ENCODE measurements at regions not wholly inside any gene's neighbourhood (a gene's known extent, or its start where the extent isn't known, plus 50 kb on each side); places are given as distances from the start of the nearest gene placed in this dataset.

GRCh38 chr2:236912326-236913120 lies 173.2 kb upstream of the COPS8 start:
- no peak overlapping the region for H3K4me3 ChIP-seq (replicated peaks; ENCODE audit: low read depth, low read length)
- TF ChIP-seq CTCF (IDR thresholded peaks at IDR 0.05; ENCODE audit: low read depth, low read length, missing control alignments), result no peak
- DNase-seq (ENCODE audit: extremely low read depth, low read depth), result no peak

DNA sequence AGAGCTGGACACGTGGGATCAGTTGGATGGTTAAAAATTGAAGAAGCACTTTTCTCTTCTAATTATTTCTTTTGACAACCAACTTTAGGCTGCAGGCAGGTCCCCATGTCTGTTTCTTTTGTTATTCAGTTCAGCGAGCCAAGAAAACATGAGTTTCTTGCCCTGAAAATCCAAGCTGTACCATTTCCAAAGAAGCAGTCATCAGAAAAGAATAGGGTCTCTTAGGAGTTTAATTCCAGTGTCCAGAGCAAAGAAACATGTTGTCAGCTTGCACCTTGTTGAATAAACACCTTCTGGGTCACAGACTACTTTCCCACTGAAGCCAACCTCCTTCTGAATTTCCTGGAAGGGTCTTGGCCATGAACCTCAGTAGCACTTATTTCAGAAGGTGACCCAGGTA lies 170.5 kb upstream of the COPS8 start:
- TF ChIP-seq CTCF (IDR thresholded peaks at IDR 0.05; ENCODE audit: low read depth, low read length, missing control alignments), result no peak

GRCh38 chr2:236915726-236916125 lies 170.0 kb upstream of the COPS8 start:
- DNase-seq (ENCODE audit: extremely low read depth, low read depth), result no peak
- H3K4me3 ChIP-seq (replicated peaks; ENCODE audit: low read depth, low read length), result no peak overlapping the region
- TF ChIP-seq CTCF (IDR thresholded peaks at IDR 0.05; ENCODE audit: low read depth, low read length, missing control alignments), result no peak

More for the DNA sequence above, 170.5 kb upstream of the COPS8 start:
- no peak for DNase-seq (ENCODE audit: extremely low read depth, low read depth)
- H3K4me3 ChIP-seq (replicated peaks; ENCODE audit: low read depth, low read length), result no peak overlapping the region

DNA sequence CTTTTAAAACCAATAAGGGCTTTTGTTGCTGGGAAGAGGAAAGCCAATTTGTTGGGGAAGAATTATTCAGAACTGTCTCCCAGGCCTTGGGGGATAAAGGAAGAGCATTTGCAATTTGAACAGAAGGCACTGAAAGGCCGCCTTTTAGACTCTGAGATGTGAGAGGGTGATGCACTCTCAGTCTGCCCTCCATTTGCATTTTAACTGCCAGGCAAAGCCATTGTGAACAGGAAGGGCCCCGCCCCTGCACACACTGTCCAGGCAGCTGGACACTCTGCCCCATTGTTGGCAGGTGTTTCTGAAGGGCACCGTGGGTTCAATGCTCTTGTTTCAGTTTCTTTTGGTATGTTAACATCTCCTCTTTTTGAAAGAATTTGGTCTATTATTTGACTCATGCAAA lies 169.5 kb upstream of the COPS8 start:
- DNase-seq (ENCODE audit: extremely low read depth, low read depth), result no peak
- no peak overlapping the region for H3K4me3 ChIP-seq (replicated peaks; ENCODE audit: low read depth, low read length)
- no peak for TF ChIP-seq CTCF (IDR thresholded peaks at IDR 0.05; ENCODE audit: low read depth, low read length, missing control alignments)

GRCh38 chr2:236916651-236917050 lies 169.0 kb upstream of the COPS8 start:
- no peak overlapping the region for H3K4me3 ChIP-seq (replicated peaks; ENCODE audit: low read depth, low read length)
- no peak for DNase-seq (ENCODE audit: extremely low read depth, low read depth)
- TF ChIP-seq CTCF (IDR thresholded peaks at IDR 0.05; ENCODE audit: low read depth, low read length, missing control alignments), result no peak

DNA sequence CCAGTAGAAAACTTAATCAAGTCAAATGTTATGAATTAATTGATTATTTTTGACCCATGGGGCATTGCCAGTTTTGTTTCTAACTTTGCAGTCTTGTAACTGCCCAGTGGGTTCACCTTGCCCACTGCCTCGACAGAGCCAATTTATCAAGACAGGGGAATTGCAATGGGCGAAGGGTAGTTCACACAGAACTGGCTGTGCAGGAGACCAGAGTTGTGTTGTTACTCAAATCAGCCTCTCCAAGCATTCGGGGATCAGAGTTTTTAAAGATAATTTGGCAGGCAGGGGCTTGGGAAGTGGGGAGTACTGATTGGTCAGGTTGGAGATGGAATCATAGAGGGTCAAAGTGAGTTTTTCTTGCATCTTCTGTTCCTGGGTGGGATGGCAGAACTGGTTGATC lies 168.5 kb upstream of the COPS8 start:
- TF ChIP-seq CTCF (IDR thresholded peaks at IDR 0.05; ENCODE audit: low read depth, low read length, missing control alignments), result no peak
- no peak for DNase-seq (ENCODE audit: extremely low read depth, low read depth)
- H3K4me3 ChIP-seq (replicated peaks; ENCODE audit: low read depth, low read length), result no peak overlapping the region

DNA sequence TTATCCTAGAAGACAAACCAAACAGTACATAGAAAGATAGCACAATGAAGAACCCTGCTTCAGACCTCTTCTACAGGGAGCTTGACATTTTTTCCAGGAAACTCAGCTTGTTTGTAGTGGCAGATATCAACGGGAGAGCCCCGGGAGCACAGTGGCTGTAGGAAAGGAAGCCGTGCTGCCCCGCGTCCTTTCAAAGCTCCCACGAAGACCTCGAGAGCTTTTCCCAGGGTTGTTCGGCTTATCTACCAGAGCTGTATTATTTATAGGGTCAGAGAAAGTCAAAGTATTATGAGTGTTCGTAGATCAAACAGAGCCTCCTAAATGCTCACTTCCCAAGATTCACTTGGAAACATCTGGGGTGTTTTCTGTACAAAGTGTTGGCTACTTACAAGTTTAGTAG lies 167.1 kb upstream of the COPS8 start:
- DNase-seq (ENCODE audit: extremely low read depth, low read depth), result no peak
- no peak for TF ChIP-seq CTCF (IDR thresholded peaks at IDR 0.05; ENCODE audit: low read depth, low read length, missing control alignments)
- H3K4me3 ChIP-seq (replicated peaks; ENCODE audit: low read depth, low read length), result no peak overlapping the region
